GM19455 (cell line): ENCODE measurements at regions not wholly inside any gene's neighbourhood (a gene's known extent, or its start where the extent isn't known, plus 50 kb on each side); places are given as distances from the start of the nearest gene placed in this dataset.
"Not testable (repeated sequence)": the region's sequence is repeated elsewhere in the genome, so short reads cannot be mapped to it uniquely, and the experiment has no call there.

Experiments
- ATAC-seq: cut with Tn5 transposase; IDR thresholded peaks from one replicate; pipeline ENCODE4 v1.9.1; 2021; ENCODE audit not compliant: unreplicated experiment

DNA sequence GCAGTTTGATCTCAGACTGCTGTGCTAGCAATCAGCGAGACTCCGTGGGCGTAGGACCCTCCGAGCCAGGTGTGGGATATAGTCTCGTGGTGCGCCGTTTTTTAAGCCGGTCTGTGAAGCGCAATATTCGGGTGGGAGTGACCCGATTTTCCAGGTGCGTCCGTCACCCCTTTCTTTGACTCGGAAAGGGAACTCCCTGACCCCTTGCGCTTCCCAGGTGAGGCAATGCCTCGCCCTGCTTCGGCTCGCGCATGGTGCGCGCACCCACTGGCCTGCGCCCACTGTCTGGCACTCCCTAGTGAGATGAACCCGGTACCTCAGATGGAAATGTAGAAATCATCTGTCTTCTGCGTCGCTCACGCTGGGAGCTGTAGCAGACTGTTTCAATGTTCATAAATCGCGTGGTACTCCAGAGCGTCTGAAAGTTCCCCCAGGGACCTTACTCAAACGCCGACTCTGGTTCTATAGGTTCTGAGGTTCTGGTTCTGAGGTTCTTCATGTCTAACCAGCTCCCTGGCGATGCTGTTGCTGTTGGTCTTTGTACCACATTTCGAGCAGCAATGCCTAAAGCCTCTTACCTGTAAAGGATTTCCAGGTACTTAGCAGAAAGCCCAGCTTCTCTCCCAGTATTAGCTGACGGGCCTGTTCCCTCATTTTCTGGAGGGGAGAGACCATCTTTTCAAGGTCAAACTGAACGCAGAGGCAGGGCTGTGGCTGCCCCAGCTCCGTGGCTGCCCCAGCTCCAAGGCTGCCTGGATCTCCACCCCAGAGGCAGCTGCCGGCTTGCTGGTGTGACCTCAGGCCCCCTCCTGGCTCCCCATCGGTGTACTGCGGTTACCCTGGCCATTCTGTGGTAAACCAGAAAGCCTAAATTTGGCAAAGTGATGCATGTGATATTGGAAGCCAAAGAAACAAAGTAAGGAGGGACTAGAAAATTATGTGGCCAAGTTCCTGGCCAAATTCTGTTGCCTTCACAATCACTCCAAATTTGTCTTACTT lies 207.9 kb downstream of the RAB11FIP2 start:
- ATAC-seq, result not testable (repeated sequence)

DNA sequence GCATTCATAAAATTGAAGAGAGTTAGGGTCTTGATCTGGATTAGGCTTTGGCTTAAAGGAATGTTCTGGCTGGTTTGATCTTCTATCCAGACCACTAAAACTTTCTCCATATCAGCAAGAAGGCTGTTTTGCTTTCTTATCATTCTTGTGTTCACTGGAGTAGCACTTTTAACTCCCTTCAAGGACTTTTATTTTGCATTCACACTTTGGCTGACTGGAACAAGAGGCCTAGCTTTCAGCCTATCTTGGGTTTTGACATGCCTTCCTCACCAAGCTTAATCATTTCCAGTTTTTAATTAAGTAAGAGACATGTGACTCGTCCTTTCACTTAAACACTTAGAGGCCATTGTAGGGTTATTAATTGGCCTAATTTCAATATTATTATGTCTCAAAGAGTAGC lies 190.3 kb downstream of the RAB11FIP2 start:
- not testable (repeated sequence) for ATAC-seq

DNA sequence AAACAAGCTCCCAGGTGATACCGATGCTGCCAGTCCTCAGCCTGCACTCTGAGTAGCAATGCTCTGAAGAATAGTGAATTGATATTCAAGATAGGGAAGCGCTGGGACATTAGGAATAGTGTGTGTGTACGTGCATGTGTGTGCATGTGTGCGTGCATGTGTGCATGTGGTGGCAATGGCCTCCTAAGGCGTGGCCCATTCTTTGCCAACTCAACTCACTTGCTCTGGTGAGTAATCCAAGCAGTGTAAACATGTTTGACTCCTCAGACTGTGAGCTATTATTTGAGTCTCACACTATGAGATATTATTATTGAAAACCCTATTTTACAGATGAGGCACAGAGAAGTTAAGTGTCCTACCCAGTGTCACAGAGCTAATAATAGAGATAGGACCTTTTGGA lies 186.6 kb downstream of the RAB11FIP2 start:
- no peak for ATAC-seq

DNA sequence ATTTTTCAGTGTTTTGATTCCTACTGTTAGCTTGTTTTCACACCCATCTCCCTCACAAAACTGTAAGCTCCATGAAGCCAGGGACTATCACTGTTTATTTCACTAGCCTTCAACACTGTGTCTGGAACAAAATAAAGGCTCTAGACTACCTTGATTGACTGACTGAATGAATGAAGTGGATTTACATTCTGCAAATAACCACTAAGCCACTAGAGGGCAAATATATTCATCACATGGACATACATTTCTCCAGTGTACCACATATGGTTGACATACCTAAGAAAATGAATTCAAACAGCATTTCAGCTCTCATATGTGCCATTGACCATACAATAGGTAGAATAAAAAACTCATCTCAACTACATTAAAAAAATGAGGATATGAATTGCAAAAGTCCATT lies 185.9 kb downstream of the RAB11FIP2 start:
- no peak for ATAC-seq

DNA sequence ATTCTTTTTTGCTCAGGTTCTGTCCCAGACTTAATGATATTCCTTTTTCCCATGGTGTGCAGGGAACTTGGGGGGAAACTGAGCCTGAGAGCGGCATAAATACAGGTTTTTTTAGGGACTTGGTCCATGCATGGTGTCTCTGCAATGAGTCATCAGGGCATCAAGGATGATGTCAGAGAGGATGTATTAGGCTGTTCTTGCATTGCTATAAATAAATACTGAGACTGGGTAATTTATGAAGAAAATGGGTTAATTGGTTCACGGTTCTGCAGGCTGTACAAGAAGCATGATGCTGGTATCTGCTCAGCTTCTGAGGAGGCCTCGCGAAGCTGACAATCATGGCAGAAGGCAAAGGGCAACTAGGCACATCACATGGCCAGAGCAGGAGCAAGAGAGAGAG lies 185.4 kb downstream of the RAB11FIP2 start:
- ATAC-seq, result no peak

DNA sequence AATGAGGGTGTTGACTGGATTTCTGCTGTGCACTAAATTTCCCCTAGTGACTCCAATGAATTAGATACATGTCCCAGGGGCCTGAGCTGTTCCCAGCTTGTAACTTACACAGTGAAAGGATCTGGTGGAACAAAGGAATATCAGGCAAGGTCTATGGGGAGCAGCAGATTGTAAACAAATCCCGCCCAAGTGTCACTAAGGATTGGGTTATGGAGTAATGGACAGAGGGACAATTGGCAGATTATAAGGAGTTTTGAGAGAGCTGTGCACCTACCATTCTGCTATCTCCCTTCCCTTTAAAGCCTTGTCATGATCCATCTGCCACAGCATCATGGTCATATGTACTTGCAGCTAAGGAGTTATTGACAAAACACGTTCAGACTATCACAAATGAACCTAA lies 183.0 kb downstream of the RAB11FIP2 start:
- ATAC-seq, result no peak

DNA sequence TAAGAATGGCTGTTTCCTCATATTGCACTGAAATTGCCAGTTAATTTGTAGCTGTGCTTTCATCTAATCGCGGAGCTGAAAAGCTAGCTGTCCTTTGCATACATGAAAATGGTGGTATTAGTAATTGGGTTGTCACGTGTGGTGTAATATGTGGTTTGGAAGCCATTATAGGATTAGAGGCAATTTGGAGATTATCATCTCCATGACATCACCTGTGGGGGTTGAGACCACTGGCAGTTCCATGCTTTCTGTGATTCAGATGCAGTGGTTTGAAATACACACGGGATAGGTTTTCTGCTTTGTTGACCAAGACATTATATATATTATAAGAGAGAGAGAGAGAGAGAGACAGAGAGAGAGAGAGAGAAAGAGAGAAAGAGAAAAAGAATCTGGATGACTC lies 180.8 kb downstream of the RAB11FIP2 start:
- no peak for ATAC-seq

DNA sequence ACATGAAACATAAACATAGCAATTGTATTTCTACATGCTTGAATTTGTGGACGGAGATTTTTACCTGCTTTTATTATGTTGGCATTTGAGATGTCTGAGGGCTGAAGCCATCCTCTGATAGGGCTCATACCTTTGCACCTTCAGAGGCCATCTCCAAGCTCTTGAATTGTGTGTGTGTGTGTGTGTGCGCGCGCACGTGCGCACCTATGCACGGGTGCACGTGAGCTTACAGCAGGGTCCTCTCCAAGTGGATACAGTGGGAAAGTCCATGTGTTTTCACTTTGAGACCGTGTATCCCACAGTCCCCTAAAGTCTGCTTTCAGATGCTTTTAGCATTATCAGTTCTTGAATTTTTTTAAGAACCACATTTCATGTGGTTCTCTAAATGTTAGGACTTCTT lies 178.6 kb downstream of the RAB11FIP2 start:
- no peak for ATAC-seq

DNA sequence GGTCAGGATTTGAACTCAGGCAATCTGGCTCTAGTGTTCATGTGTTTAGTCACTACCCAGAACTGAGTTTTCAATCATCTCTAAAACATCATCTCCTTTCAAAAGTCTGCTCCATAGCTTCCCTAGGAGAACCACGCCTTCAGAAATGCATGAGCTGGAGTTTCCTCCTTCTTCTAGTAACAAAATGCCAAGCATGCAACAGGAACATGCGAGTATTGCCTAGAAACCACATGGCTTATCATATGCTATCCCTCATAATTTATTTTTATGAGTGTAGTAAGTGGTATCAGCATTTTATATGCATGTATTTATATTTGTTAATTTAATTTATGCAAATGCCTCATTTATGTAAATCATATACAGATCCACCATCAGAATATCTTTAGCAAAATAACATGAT lies 170.9 kb downstream of the RAB11FIP2 start:
- no peak for ATAC-seq

DNA sequence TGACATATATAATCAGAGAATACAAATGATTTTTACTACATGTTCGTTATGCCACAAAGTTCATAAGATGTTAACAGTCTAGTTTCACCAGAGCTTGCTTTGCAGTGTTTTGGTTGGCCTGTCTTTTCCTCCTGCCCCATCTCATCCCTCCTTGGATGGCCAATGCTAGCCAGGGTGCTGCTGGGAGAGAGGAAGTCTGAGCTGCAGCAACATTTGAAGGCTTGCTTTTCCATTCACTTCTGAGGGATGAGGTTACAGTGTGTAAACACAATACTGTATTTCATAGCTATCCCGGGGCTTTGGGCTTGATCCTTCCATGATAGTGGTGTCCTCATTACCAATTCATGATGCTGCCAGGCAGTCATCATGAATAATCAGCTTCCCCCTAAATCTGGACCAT lies 170.5 kb downstream of the RAB11FIP2 start:
- ATAC-seq, result no peak

DNA sequence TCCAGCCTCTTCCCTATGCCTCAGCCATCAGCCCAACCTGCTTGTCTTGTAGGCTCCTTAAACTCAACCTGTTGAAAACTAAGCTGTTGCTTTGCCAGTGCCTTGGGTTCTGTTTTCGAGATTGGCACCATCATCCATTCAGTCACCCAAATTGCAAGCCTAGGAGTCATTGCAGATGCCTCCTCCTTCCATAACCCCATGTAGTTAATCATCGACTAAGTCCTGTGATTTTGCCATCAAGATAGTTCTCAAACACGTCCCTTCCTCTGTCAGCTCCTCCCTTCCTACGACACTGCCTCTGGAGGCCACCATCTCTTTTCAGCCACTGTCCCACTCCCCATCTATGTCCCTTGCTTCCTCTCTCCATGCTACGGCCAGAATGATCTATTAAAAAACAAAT lies 168.1 kb downstream of the RAB11FIP2 start:
- ATAC-seq, result no peak

DNA sequence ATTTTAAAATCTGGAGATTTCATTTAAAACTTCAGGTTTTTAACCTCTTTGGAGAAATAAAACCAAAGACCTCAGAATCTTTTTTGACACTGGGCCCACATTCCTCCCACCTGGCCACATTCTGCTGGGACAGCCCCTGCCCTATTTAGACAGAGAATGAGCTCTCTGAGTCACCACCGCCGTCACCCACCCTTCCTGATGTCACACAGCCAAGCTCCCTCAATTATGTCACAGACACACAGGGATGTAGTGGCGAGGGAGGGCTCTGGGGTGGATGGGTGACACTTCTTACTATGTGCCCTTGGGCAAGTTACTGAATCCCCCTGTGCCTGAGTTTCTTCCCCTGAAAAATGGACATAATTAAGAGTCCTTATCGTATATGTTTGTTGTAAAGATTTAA lies 162.6 kb downstream of the RAB11FIP2 start:
- no peak for ATAC-seq

DNA sequence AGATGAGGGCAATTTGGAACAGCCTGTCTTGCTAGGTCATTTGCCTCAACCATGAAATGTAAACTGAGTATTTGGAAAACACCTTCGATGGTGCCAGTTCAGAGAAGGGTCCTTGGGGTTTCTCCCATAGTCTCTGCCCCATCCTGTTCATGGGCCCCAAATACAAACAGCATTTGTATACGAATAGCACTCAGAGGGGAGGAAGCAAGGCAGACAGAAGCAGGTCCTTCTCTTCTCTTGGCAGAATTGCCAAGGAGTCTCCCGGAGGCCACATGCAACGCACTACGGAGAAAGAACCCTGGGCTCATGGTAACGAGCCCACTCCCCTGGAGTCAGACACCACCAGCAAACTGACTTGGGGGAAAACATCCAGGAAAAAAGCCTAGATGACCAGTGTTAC lies 162.1 kb downstream of the RAB11FIP2 start:
- no peak for ATAC-seq

DNA sequence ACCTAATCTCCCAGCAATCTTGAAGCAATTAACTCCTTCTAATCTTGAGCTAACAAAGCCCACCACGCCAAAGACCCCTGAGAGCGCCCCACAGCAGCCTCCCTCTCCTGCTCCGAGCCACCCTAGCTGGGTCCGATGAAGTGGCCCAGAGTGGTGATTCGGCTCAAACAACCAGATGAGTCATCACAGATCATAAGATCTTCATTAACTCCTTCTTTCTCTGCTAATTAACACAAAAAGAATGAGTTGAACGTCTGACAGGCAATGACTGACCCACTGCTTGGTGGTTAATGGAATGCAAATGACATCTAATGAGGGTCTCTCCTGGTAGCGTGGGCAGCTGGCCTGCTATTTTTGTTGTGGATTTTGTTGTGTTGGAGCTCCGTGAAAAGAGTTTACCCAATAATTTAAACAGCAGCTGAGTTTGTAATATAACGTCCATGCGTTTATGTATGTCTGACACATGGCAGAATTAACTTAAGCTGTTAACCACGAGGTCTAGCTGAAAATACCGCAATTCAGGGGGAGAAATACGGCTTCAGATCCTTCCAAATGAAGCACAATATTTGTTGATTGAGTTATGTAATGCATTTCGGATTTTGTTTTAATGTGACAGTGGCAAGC lies 161.4 kb downstream of the RAB11FIP2 start:
- ATAC-seq, result no peak

DNA sequence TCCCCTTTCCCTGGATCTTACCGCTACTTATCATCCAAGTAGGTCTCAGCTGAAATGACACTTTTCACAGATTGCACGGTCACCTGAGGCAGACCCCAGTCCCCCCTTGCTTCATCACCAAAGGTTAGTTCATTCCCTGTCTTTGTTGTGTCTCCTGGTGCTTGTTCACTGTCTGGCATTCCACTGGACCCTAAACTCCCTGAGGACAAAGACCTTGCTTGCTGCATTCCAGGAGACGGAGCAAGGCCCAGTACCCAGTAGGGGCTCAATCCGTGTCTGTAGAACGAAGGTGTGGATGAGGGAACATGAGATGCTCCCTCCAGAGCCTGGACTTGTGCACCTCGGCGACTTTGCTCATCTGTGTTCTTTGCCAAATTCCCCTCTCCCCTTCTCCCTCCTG lies 160.0 kb downstream of the RAB11FIP2 start:
- ATAC-seq, result no peak

DNA sequence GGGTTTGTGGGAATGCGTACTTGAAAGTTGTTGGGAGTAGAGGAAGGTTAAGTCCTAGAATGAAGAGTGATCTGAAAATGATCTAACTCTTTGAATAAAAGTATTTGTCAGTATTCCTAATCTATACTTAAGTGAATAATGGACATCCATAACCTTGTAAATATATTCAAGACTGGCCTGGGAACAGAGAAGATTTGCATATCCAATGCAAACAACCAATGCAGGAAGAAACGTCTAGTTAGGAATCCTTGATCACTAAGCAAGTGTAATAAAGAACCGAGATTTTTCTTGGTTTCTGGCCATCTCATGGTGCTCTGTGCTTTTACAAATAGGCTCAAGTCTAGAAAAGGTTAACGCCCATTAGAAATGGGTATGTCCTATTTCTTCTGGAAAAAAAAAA lies 157.1 kb downstream of the RAB11FIP2 start:
- no peak for ATAC-seq

DNA sequence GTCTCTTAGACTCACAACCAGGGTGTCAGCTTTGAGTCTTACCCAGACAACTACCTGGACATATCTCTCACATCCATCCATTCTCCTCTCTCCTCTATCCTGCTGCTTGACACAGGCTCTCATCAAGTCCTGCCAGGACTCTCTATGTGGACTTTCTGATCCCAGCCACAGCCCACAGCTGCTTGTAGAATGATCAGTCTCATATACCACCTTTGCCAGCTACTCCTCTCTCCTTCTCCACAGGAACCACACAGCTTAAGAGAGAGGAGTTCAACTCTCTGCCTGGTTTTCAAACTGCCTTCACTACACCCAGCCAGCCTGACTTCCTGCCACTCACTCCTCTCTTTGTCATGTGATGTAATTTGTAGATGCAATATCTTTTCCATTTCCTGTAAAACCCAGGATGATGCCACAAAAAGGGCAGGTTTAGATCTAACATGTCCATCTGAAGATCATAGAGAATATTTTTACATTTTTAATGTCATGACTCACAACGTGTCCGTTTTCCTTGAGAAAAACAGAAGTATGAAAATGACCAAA lies 154.0 kb downstream of the RAB11FIP2 start:
- ATAC-seq, result no peak

DNA sequence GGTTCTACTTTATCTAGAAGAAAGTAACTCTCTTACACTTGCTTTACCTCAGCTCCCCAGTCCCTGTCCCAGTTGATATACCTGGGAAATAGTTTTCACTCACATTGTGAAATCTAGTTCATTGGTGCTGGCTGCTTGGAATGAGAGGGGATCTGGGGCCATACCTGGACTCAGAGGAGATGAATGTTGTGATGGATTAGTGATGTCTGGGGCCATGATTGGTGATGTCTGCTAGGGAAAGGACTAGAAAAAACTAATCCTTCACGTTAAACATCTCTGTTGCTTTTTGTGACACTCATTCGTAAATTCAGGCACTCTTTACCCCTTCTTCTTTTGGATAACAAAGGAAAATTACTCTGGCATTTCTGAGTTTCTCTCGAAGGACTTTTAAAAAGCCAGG lies 152.4 kb downstream of the RAB11FIP2 start:
- ATAC-seq, result no peak

DNA sequence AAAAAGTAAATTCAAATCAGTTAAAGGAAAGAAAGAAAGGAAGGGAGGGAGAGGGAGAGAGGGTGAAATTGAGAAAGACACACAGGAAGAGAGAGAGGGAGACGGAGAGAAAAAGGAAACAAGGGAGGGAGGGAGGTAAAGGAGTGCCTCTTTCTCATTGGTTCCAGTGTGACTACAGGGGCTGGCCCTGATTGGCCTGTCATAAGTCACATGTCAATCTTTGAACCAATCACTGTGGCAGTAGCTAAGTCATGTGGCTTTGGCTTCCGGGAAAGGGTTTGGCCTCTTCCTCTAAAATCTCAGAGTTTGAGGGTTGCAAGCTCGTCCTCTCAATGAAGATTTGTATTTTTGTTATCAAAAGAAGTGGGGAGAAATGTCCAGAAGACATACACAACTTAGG lies 150.2 kb downstream of the RAB11FIP2 start:
- no peak for ATAC-seq

DNA sequence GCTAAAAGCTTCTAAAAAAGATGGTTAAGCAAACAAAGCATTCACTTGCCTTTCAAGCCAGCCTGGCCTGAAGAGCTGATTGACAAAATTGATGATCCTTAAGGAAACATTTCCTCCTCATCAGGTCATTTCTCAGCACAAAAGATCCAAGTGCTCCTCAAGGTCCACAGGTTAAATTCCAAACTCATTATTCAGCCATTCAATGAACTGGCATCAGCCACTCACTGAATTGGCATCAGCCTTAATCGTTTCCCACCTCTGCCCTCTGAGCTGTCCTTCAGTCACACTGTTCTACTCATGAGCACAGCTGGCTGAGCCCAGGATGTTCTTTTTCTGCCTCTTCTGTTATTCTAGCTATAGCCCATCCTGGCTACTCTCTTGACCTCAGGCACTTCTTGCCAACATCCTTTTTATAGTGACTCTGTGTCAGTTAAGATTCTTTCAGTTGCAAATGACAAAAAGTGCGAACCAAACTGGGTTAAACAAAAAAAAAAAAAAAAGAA lies 147.5 kb downstream of the RAB11FIP2 start:
- ATAC-seq, result no peak

DNA sequence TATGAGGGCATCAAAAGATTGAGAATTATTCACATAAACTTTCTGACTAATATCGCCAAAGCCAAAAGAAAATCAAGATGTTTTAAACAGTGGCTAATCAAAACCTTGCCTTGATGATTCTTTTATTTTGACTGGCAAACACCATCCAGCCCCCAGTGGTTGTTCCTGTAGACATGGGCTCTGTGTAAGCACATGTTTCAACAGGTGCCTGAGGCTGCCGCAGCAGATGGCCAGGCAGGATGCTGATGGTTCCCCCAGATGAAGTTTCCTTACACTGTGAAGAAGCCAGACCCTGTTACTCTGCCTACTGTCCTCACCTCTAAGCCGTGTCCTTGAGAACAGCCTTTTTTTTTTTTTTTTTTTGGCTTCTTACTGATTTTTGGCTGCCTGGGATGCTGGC lies 146.5 kb downstream of the RAB11FIP2 start:
- ATAC-seq, result no peak

DNA sequence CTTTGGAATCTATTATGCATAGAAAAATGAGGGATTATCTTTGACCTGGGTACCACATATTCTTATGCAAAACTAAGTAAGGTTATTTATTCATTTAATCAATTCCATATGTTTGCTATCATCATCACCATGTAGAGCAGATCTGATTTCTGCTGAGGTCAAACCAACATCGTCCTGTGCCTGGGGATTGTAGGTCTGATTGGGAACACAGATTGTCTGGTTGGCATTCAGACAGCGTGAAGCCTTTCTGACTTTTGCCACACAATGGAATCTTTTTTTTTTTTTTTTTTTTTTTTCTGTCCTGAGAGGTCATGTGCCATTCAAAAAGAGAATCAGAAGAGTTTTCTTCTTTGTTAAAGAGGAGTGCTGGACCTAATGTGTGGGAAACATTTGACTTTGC lies 142.9 kb downstream of the RAB11FIP2 start:
- ATAC-seq, result no peak
